Muscle layer of duodenum (tissue), 2 donors: ENCODE measurements at regions not wholly inside any gene's neighbourhood (a gene's known extent, or its start where the extent isn't known, plus 50 kb on each side); places are given as distances from the start of the nearest gene placed in this dataset.

Experiments
- H3K27ac ChIP-seq: one replicate; pipeline ENCODE4 v1.7.0; 2013; ENCODE audit warnings: mild to moderate bottlenecking, low read length
- H3K27me3 ChIP-seq: one replicate; pipeline ENCODE4 v1.7.0; 2013; ENCODE audit warnings: low read depth, mild to moderate bottlenecking, control low read depth, low read length
- H3K36me3 ChIP-seq, 2 donors: one replicate each; pipeline ENCODE4 v1.7.0; 2013; ENCODE audit warnings: low read length in 2 of 2, control low read depth in 1 of 2, mild to moderate bottlenecking in 1 of 2; ENCODE audit not compliant: insufficient read depth in 2 of 2, control insufficient read depth in 1 of 2
- H3K4me1 ChIP-seq, 2 donors: one replicate each; pipeline ENCODE4 v1.7.0; 2013; ENCODE audit warnings: low read length in 2 of 2, mild to moderate bottlenecking in 2 of 2, control low read depth in 1 of 2, moderate library complexity in 1 of 2; ENCODE audit not compliant: insufficient read depth in 2 of 2, control insufficient read depth in 1 of 2
- H3K4me3 ChIP-seq, 2 donors: one replicate each; pipeline ENCODE4 v1.7.0; 2013; ENCODE audit warnings: low read length in 2 of 2, low read depth in 1 of 2, mild to moderate bottlenecking in 1 of 2
- H3K9me3 ChIP-seq, 2 donors: one replicate each; pipeline ENCODE4 v1.7.0; 2013; ENCODE audit warnings: low read length in 2 of 2, control low read depth in 1 of 2, mild to moderate bottlenecking in 1 of 2; ENCODE audit not compliant: control insufficient read depth in 1 of 2
- donor health status: healthy.

GRCh38 chr6:126761854-126762253 is 356.6 kb upstream of the RSPO3 start:
- Histone ChIP-seq H3K36me3 (no peaks in the 10 kb centered on the region), H3K4me3 (no peak overlapping the region), H3K9me3 (no peaks in the 10 kb centered on the region), H3K27me3 (no peaks in the 10 kb centered on the region), H3K4me1 (no peaks in the 10 kb centered on the region), H3K27ac (no peak overlapping the region)

GRCh38 chr6:126764104-126764503 is 354.4 kb upstream of the RSPO3 start:
- Histone ChIP-seq H3K4me1 (no peaks in the 10 kb centered on the region), H3K27me3 (no peaks in the 10 kb centered on the region), H3K36me3 (no peaks in the 10 kb centered on the region)

GRCh38 chr6:126764671-126765070 is 353.8 kb upstream of the RSPO3 start:
- H3K36me3 ChIP-seq, result no peaks in the 10 kb centered on the region
- H3K4me1 ChIP-seq, result no peaks in the 10 kb centered on the region
- no peaks in the 10 kb centered on the region for H3K27me3 ChIP-seq
- H3K4me3 ChIP-seq, result no peak overlapping the region
- no peak overlapping the region for H3K27ac ChIP-seq
- no peaks in the 10 kb centered on the region for H3K9me3 ChIP-seq

More at GRCh38 chr6:126764104-126764503, 354.4 kb upstream of the RSPO3 start:
- no peak overlapping the region for H3K27ac ChIP-seq
- no peak overlapping the region for H3K4me3 ChIP-seq
- no peaks in the 10 kb centered on the region for H3K9me3 ChIP-seq

- no peaks in the 10 kb centered on the region for H3K9me3 ChIP-seq
- no peak overlapping the region for H3K27ac ChIP-seq
- H3K36me3 ChIP-seq, result no peaks in the 10 kb centered on the region
- no peaks in the 10 kb centered on the region for H3K27me3 ChIP-seq
- no peak overlapping the region for H3K4me3 ChIP-seq
- no peaks in the 10 kb centered on the region for H3K4me1 ChIP-seq
Observed at GRCh38 chr6:126766820-126767219, 351.7 kb upstream of the RSPO3 start.

- Histone ChIP-seq H3K27me3 (no peaks in the 10 kb centered on the region), H3K27ac (no peak overlapping the region), H3K4me3 (no peak overlapping the region), H3K36me3 (no peaks in the 10 kb centered on the region), H3K4me1 (no peaks in the 10 kb centered on the region), H3K9me3 (no peaks in the 10 kb centered on the region)
Observed at GRCh38 chr6:126767711-126768110, 350.8 kb upstream of the RSPO3 start.

GRCh38 chr6:126770176-126770575 is 348.3 kb upstream of the RSPO3 start:
- no peaks in the 10 kb centered on the region for H3K4me1 ChIP-seq
- no peaks in the 10 kb centered on the region for H3K36me3 ChIP-seq
- no peaks in the 10 kb centered on the region for H3K27me3 ChIP-seq
- H3K9me3 ChIP-seq, result no peaks in the 10 kb centered on the region
- H3K27ac ChIP-seq, result no peak overlapping the region
- H3K4me3 ChIP-seq, result no peak overlapping the region

GRCh38 chr6:126773112-126773805 is 345.2 kb upstream of the RSPO3 start:
- Histone ChIP-seq H3K27me3 (no peaks in the 10 kb centered on the region), H3K27ac (no peak overlapping the region), H3K4me1 (no peaks in the 10 kb centered on the region), H3K9me3 (no peaks in the 10 kb centered on the region), H3K36me3 (no peaks in the 10 kb centered on the region), H3K4me3 (no peak overlapping the region)

- Histone ChIP-seq H3K27ac (no peak overlapping the region), H3K27me3 (no peaks in the 10 kb centered on the region), H3K4me1 (no peaks in the 10 kb centered on the region), H3K9me3 (no peaks in the 10 kb centered on the region), H3K4me3 (no peak overlapping the region), H3K36me3 (no peaks in the 10 kb centered on the region)
Observed at GRCh38 chr6:126779331-126779730, 339.1 kb upstream of the RSPO3 start.

GRCh38 chr6:126781582-126781981 is 336.9 kb upstream of the RSPO3 start:
- no peaks in the 10 kb centered on the region for H3K4me1 ChIP-seq
- no peak overlapping the region for H3K27ac ChIP-seq
- H3K27me3 ChIP-seq, result no peaks in the 10 kb centered on the region
- no peak overlapping the region for H3K4me3 ChIP-seq
- no peaks in the 10 kb centered on the region for H3K9me3 ChIP-seq
- no peaks in the 10 kb centered on the region for H3K36me3 ChIP-seq

GRCh38 chr6:126784161-126784790 is 334.2 kb upstream of the RSPO3 start:
- Histone ChIP-seq H3K27ac (no peak overlapping the region), H3K36me3 (no peaks in the 10 kb centered on the region), H3K4me3 (no peak overlapping the region), H3K4me1 (no peaks in the 10 kb centered on the region), H3K9me3 (no peaks in the 10 kb centered on the region), H3K27me3 (no peaks in the 10 kb centered on the region)

GRCh38 chr6:126786262-126786661 is 332.2 kb upstream of the RSPO3 start:
- H3K4me1 ChIP-seq, result no peaks in the 10 kb centered on the region
- H3K36me3 ChIP-seq, result no peaks in the 10 kb centered on the region
- no peak overlapping the region for H3K4me3 ChIP-seq
- H3K27ac ChIP-seq, result no peak overlapping the region
- H3K9me3 ChIP-seq, result no peaks in the 10 kb centered on the region
- H3K27me3 ChIP-seq, result no peaks in the 10 kb centered on the region

- Histone ChIP-seq H3K9me3 (no peaks in the 10 kb centered on the region), H3K27me3 (no peaks in the 10 kb centered on the region), H3K4me3 (no peak overlapping the region), H3K27ac (no peak overlapping the region), H3K36me3 (no peaks in the 10 kb centered on the region), H3K4me1 (no peaks in the 10 kb centered on the region)
Observed at GRCh38 chr6:126787635-126788034, 330.8 kb upstream of the RSPO3 start.
